ENCODE measurements at regions not wholly inside any gene's neighbourhood (a gene's known extent, or its start where the extent isn't known, plus 50 kb on each side); places are given as distances from the start of the nearest gene placed in this dataset.

DNA sequence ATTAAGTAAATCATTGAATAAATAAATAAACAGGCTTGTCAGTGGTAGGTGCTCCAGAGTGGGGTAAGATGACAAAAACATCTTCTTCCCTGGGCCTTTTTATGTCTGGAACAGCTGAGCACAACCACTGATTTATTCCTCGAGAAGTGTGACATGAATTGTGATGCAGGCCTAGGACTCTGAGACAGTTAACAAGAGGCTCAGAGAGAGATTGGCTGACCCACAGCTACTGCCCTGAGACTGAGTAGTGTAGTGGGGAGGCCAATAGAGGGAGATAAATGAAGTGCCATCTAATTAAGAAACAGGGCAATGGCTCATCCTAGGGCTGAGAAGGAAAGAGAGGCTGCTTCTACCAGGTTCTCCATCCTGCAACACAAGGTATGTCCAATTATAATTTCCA, 369.3 kb upstream of the TRPC7 start:
- no peak for TF ChIP-seq POLR2AphosphoS5 (IDR thresholded peaks at IDR 0.05)
- TF ChIP-seq, protein P1, sequence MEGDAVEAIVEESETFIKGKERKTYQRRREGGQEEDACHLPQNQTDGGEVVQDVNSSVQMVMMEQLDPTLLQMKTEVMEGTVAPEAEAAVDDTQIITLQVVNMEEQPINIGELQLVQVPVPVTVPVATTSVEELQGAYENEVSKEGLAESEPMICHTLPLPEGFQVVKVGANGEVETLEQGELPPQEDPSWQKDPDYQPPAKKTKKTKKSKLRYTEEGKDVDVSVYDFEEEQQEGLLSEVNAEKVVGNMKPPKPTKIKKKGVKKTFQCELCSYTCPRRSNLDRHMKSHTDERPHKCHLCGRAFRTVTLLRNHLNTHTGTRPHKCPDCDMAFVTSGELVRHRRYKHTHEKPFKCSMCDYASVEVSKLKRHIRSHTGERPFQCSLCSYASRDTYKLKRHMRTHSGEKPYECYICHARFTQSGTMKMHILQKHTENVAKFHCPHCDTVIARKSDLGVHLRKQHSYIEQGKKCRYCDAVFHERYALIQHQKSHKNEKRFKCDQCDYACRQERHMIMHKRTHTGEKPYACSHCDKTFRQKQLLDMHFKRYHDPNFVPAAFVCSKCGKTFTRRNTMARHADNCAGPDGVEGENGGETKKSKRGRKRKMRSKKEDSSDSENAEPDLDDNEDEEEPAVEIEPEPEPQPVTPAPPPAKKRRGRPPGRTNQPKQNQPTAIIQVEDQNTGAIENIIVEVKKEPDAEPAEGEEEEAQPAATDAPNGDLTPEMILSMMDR (IDR thresholded peaks at IDR 0.05; ENCODE audit: poor library complexity, severe bottlenecking): no peak
- TF ChIP-seq EP300 (conservative IDR thresholded peaks at IDR 0.05; ENCODE audit: poor library complexity, severe bottlenecking): no peak
- no peak for TF ChIP-seq TAF1 (IDR thresholded peaks at IDR 0.05; ENCODE audit: low read depth)
- TF ChIP-seq EZH2 (IDR thresholded peaks at IDR 0.05; ENCODE audit: borderline replicate concordance, insufficient read depth, low read length, poor library complexity, severe bottlenecking): no peak
- TF ChIP-seq RAD21 (conservative IDR thresholded peaks at IDR 0.05): no peak
- TF ChIP-seq, protein P2, sequence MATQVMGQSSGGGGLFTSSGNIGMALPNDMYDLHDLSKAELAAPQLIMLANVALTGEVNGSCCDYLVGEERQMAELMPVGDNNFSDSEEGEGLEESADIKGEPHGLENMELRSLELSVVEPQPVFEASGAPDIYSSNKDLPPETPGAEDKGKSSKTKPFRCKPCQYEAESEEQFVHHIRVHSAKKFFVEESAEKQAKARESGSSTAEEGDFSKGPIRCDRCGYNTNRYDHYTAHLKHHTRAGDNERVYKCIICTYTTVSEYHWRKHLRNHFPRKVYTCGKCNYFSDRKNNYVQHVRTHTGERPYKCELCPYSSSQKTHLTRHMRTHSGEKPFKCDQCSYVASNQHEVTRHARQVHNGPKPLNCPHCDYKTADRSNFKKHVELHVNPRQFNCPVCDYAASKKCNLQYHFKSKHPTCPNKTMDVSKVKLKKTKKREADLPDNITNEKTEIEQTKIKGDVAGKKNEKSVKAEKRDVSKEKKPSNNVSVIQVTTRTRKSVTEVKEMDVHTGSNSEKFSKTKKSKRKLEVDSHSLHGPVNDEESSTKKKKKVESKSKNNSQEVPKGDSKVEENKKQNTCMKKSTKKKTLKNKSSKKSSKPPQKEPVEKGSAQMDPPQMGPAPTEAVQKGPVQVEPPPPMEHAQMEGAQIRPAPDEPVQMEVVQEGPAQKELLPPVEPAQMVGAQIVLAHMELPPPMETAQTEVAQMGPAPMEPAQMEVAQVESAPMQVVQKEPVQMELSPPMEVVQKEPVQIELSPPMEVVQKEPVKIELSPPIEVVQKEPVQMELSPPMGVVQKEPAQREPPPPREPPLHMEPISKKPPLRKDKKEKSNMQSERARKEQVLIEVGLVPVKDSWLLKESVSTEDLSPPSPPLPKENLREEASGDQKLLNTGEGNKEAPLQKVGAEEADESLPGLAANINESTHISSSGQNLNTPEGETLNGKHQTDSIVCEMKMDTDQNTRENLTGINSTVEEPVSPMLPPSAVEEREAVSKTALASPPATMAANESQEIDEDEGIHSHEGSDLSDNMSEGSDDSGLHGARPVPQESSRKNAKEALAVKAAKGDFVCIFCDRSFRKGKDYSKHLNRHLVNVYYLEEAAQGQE (IDR thresholded peaks at IDR 0.05; ENCODE audit: borderline replicate concordance): no peak

All from neural cell (in vitro differentiated cells).